Endodermal cell (in vitro differentiated cells): ENCODE measurements at regions not wholly inside any gene's neighbourhood (a gene's known extent, or its start where the extent isn't known, plus 50 kb on each side); places are given as distances from the start of the nearest gene placed in this dataset.

Experiments used
- DNase-seq: peaks from one replicate; pipeline ENCODE4 v3.0.0-alpha.2; 2017
- H3K27ac ChIP-seq: 2 replicates; pipeline ENCODE4 v1.5.1; 2013; ENCODE audit warnings: mild to moderate bottlenecking, low read depth, low read length, moderate library complexity
- H3K27me3 ChIP-seq: 2 replicates; pipeline ENCODE4 v1.6.1; 2013; ENCODE audit warnings: mild to moderate bottlenecking, low read length, moderate library complexity; ENCODE audit not compliant: insufficient read depth, control insufficient read depth, poor library complexity, severe bottlenecking
- H3K36me3 ChIP-seq: 2 replicates; pipeline ENCODE4 v1.7.0; 2013; ENCODE audit warnings: mild to moderate bottlenecking, low read length, moderate library complexity; ENCODE audit not compliant: control insufficient read depth, insufficient read depth
- H3K4me1 ChIP-seq: one replicate; pipeline ENCODE4 v1.7.0; 2013; ENCODE audit warnings: low read length; ENCODE audit not compliant: control insufficient read depth, insufficient read depth
- H3K4me3 ChIP-seq: 2 replicates; pipeline ENCODE4 v1.5.1; 2013; ENCODE audit warnings: mild to moderate bottlenecking, low read length, moderate library complexity
- H3K9ac ChIP-seq: 2 replicates; pipeline ENCODE4 v1.6.1; 2013; ENCODE audit warnings: mild to moderate bottlenecking, low read length, moderate library complexity; ENCODE audit not compliant: poor library complexity, severe bottlenecking; ENCODE audit errors: extremely low read depth
- H3K9me3 ChIP-seq: 2 replicates; pipeline ENCODE4 v1.6.1; 2013; ENCODE audit warnings: mild to moderate bottlenecking, low read length, moderate library complexity; ENCODE audit not compliant: control insufficient read depth
- H3K27ac Mint-ChIP-seq: 2 replicates; pipeline ENCODE4 v1.8.0; 2020; ENCODE audit warnings: mixed read lengths
- H3K27me3 Mint-ChIP-seq: 2 replicates; pipeline ENCODE4 v1.8.0; 2021; ENCODE audit warnings: mild to moderate bottlenecking, mixed read lengths; ENCODE audit not compliant: insufficient read depth
- H3K36me3 Mint-ChIP-seq: 2 replicates; pipeline ENCODE4 v1.8.0; 2020; ENCODE audit warnings: low read depth, mixed read lengths
- H3K4me1 Mint-ChIP-seq: 2 replicates; pipeline ENCODE4 v1.8.0; 2020; ENCODE audit warnings: mixed read lengths
- H3K4me3 Mint-ChIP-seq: 2 replicates; pipeline ENCODE4 v1.8.0; 2020; ENCODE audit warnings: mild to moderate bottlenecking, moderate library complexity, mixed read lengths
- H3K9me3 Mint-ChIP-seq: 2 replicates; pipeline ENCODE4 v1.8.0; 2020; ENCODE audit warnings: mild to moderate bottlenecking, mixed read lengths
- WGBS, 2 experiments: methylation state at CpG; one replicate each; pipeline versions ENCODE4 v1.1.5 to v1.1.7; 2013; ENCODE audit warnings: missing lambda C conversion rate in 2 of 2, mixed read lengths in 1 of 2; ENCODE audit not compliant: insufficient coverage in 1 of 2, insufficient read length in 1 of 2; 5-methylcytosine and 5-hydroxymethylcytosine counted together
- TF ChIP-seq, protein P1 (sequence below): fragments of 200-600 bp; sonication (generic); conservative IDR thresholded peaks from 2 replicates; pipeline ENCODE4 v1.5.0; 2021; ENCODE audit warnings: antibody characterized with exemption, mild to moderate bottlenecking

DNA sequence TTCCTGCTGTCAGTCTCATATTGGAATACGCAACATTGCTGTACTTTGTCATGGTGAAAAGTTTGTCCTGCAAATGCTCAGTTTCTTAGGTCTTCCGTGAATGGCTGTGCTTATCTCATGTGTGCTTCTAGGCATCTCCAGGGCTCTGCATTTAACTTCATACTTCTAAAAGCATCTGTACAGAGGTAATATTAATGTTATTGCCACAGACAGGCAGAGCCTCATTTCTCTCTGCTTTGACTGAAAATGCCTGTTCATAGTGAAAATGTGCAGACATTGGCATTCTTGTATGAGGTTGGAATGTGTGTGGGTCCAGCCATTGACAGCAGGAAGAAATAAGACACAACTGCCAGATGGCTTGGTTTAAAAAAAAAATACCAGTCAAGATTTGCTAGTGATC, 140.1 kb upstream of the TTC29 start:
- Mint-ChIP-seq H3K9me3 (no peaks in the 10 kb centered on the region), H3K36me3 (no peaks in the 10 kb centered on the region), H3K4me3 (no peak overlapping the region), H3K4me1 (peaks cover 12% of the 10 kb centered on the region), H3K27me3 (no peaks in the 10 kb centered on the region), H3K27ac (no peak overlapping the region)
- Histone ChIP-seq H3K4me1 (no peaks in the 10 kb centered on the region), H3K27me3 (no peaks in the 10 kb centered on the region), H3K9me3 (no peaks in the 10 kb centered on the region), H3K4me3 (no peak overlapping the region), H3K36me3 (no peaks in the 10 kb centered on the region), H3K9ac (no peak overlapping the region), H3K27ac (no peak overlapping the region)
- WGBS, 2 experiments = 85% methylated on average over 2 of the region's 2 CpGs; no CpG with 5 or more reads in 1 of the 2 experiments
- TF ChIP-seq, protein P1, sequence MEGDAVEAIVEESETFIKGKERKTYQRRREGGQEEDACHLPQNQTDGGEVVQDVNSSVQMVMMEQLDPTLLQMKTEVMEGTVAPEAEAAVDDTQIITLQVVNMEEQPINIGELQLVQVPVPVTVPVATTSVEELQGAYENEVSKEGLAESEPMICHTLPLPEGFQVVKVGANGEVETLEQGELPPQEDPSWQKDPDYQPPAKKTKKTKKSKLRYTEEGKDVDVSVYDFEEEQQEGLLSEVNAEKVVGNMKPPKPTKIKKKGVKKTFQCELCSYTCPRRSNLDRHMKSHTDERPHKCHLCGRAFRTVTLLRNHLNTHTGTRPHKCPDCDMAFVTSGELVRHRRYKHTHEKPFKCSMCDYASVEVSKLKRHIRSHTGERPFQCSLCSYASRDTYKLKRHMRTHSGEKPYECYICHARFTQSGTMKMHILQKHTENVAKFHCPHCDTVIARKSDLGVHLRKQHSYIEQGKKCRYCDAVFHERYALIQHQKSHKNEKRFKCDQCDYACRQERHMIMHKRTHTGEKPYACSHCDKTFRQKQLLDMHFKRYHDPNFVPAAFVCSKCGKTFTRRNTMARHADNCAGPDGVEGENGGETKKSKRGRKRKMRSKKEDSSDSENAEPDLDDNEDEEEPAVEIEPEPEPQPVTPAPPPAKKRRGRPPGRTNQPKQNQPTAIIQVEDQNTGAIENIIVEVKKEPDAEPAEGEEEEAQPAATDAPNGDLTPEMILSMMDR = no peak
- DNase-seq = no peak

DNA sequence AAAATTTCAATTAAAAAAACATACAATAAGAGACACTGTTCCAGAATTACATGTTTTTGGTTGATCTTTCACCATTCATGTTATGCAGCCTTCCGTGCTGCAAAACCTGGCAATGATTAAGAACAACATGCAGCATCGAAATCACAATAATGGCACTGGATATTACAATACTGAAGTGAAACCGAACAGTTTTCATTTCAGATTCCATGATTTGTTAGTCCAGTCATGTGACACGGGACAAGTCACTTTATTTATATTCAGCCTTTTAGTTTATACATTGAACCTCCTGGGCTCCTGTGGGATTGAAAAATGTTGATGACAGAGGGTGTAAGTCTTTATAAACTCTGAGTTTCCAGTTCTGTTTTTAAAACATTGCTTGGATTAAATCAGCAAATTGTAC, 142.5 kb upstream of the TTC29 start:
- H3K4me3 Mint-ChIP-seq = no peak overlapping the region
- no peak overlapping the region for H3K4me3 ChIP-seq
- no peaks in the 10 kb centered on the region for H3K27me3 Mint-ChIP-seq
- H3K4me1 Mint-ChIP-seq = peaks cover 13% of the 10 kb centered on the region
- H3K9me3 ChIP-seq = no peaks in the 10 kb centered on the region
- no peaks in the 10 kb centered on the region for H3K36me3 ChIP-seq
- TF ChIP-seq, protein P1 = no peak
- 94 to 100% methylated on average over 2 to 4 of the region's 4 CpGs for WGBS, 2 experiments
- no peak for DNase-seq
- no peaks in the 10 kb centered on the region for H3K9me3 Mint-ChIP-seq
- no peaks in the 10 kb centered on the region for H3K4me1 ChIP-seq
- H3K9ac ChIP-seq = no peak overlapping the region
- H3K36me3 Mint-ChIP-seq = no peaks in the 10 kb centered on the region
- no peak overlapping the region for H3K27ac Mint-ChIP-seq
- no peak overlapping the region for H3K27ac ChIP-seq
- H3K27me3 ChIP-seq = no peaks in the 10 kb centered on the region

DNA sequence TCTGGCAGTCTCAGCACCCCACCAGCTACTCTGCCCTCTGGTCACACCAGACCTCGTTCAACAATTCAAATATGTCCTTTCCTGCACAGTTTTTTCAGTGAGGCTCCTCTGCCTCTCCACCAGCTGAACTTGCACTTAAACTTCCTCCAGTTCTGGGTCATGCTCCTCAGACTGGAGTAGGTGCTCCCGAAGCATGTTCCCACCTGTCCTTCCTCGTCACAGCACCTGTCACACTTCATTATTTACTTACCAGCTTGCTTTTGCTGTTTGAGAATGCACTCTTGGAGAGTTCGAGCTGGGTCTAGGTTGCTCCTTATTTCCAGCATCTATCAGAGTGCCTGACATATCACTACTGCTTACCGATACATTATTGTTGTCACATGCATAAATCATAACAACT, 144.8 kb upstream of the TTC29 start:
- Mint-ChIP-seq H3K4me3 (no peak overlapping the region), H3K27ac (no peak overlapping the region), H3K27me3 (no peaks in the 10 kb centered on the region), H3K4me1 (peaks cover 19% of the 10 kb centered on the region), H3K36me3 (no peaks in the 10 kb centered on the region), H3K9me3 (no peaks in the 10 kb centered on the region)
- Histone ChIP-seq H3K4me1 (no peaks in the 10 kb centered on the region), H3K4me3 (no peak overlapping the region), H3K27ac (no peak overlapping the region), H3K9me3 (no peaks in the 10 kb centered on the region), H3K36me3 (no peaks in the 10 kb centered on the region), H3K27me3 (no peaks in the 10 kb centered on the region), H3K9ac (no peak overlapping the region)
- DNase-seq = no peak
- WGBS, 2 experiments = 93 to 94% methylated on average over 3 to 5 of the region's 5 CpGs
- TF ChIP-seq, protein P1 = no peak
